ENCODE measurements at regions not wholly inside any gene's neighbourhood (a gene's known extent, or its start where the extent isn't known, plus 50 kb on each side); places are given as distances from the start of the nearest gene placed in this dataset.

GRCh38 chr15:72992841-72993252 is 59.4 kb upstream of the NEO1 start:
- no peak for TF ChIP-seq CTCF (IDR thresholded peaks at IDR 0.05)
- TF ChIP-seq POLR2A (IDR thresholded peaks at IDR 0.05): no peak

Data from right lobe of liver (tissue), 4 donors.